ENCODE measurements at regions not wholly inside any gene's neighbourhood (a gene's known extent, or its start where the extent isn't known, plus 50 kb on each side); places are given as distances from the start of the nearest gene placed in this dataset.

DNA sequence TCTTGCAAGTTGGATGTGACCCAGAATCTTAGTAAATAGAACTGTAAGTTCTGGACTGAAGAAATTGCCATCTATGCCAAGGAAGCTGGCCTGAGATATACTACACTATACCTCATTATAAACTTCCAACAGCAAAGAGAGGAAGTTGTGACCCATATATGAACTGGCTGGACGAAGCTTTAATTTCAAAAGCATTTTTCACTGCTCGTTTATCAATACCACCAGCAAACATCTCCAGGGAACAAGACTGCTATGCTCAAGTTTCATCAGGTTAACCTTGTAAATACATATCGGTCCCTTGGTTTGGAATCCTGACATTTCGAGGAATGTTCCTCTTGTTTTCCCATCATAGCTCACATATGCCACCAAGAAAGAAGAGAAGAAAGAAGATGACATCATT, 334.5 kb upstream of the IGFBP7 start:
- TF ChIP-seq CTCF (conservative IDR thresholded peaks at IDR 0.05; ENCODE audit: low read length) (no peak), EZH2phosphoT487 (IDR thresholded peaks at IDR 0.05; ENCODE audit: borderline replicate concordance, low read depth, low read length) (no peak)
